GM21529 (cell line): ENCODE measurements at regions not wholly inside any gene's neighbourhood (a gene's known extent, or its start where the extent isn't known, plus 50 kb on each side); places are given as distances from the start of the nearest gene placed in this dataset.

Experiments used
- ATAC-seq: cut with Tn5 transposase; IDR thresholded peaks from one replicate; pipeline ENCODE4 v1.9.1; 2021; ENCODE audit not compliant: unreplicated experiment

GRCh38 chr14:96931751-96932150 lies 134.6 kb downstream of the VRK1 start:
- no peak for ATAC-seq

GRCh38 chr14:96934638-96935330 lies 137.6 kb downstream of the VRK1 start:
- ATAC-seq = no peak

- no peak for ATAC-seq
These were observed 141.8 kb downstream of the VRK1 start for GRCh38 chr14:96938946-96939345.

- ATAC-seq = no peak
These were observed 142.8 kb downstream of the VRK1 start for GRCh38 chr14:96940009-96940408.

- ATAC-seq = no peak
These were observed 147.1 kb downstream of the VRK1 start for GRCh38 chr14:96944297-96944696.

- ATAC-seq = no peak
These were observed 148.5 kb downstream of the VRK1 start for GRCh38 chr14:96945721-96946120.

- ATAC-seq = no peak
These were observed 152.4 kb downstream of the VRK1 start for GRCh38 chr14:96949594-96949993.

- ATAC-seq = no peak
These were observed 154.3 kb downstream of the VRK1 start for GRCh38 chr14:96951511-96951910.

GRCh38 chr14:96953087-96953874 lies 156.1 kb downstream of the VRK1 start:
- no peak for ATAC-seq

- ATAC-seq = no peak
These were observed 156.6 kb downstream of the VRK1 start for GRCh38 chr14:96953875-96954185.

GRCh38 chr14:96956464-96957239 lies 159.5 kb downstream of the VRK1 start:
- no peak for ATAC-seq

GRCh38 chr14:96958057-96958456 lies 160.9 kb downstream of the VRK1 start:
- ATAC-seq = no peak

GRCh38 chr14:96959992-96960391 lies 162.8 kb downstream of the VRK1 start:
- ATAC-seq = no peak

GRCh38 chr14:96960598-96961116 lies 163.5 kb downstream of the VRK1 start:
- ATAC-seq = no peak

GRCh38 chr14:96961895-96962294 lies 164.7 kb downstream of the VRK1 start:
- ATAC-seq = peak; percentile 12

GRCh38 chr14:96962337-96962736 lies 165.2 kb downstream of the VRK1 start:
- ATAC-seq = peak; percentile 61

GRCh38 chr14:96964726-96965415 lies 167.7 kb downstream of the VRK1 start:
- no peak for ATAC-seq

GRCh38 chr14:96965885-96966595 lies 168.9 kb downstream of the VRK1 start:
- no peak for ATAC-seq

GRCh38 chr14:96975116-96975515 lies 177.9 kb downstream of the VRK1 start:
- no peak for ATAC-seq

- ATAC-seq = no peak
These were observed 181.5 kb downstream of the VRK1 start for GRCh38 chr14:96978525-96979272.
